K562 (cell line): ENCODE measurements at regions not wholly inside any gene's neighbourhood (a gene's known extent, or its start where the extent isn't known, plus 50 kb on each side); places are given as distances from the start of the nearest gene placed in this dataset.
A peak's percentile ranks its signal among the peaks of the same experiment; 100 is the strongest.

ENCODE experiments used
- ARID1B ChIP-seq: fragments of 450-650 bp; IDR thresholded peaks from 2 replicates; pipeline ENCODE4 v1.6.1; 2016; ENCODE audit warnings: antibody characterized with exemption, mild to moderate bottlenecking, inconsistent platforms
- ATF2 ChIP-seq: sonication (generic); formaldehyde crosslinking; IDR thresholded peaks from 2 replicates; pipeline ENCODE4 v1.8.1; 2022; ENCODE audit warnings: missing genetic modification reagents
- BMI1 ChIP-seq: fragments of 150-350 bp; IDR thresholded peaks from 2 replicates; pipeline ENCODE4 v1.6.1; 2014; ENCODE audit warnings: low read length
- CBFA2T2 ChIP-seq: fragments of 450-650 bp; conservative IDR thresholded peaks from 2 replicates; pipeline ENCODE4 v1.6.1; 2017; ENCODE audit warnings: mild to moderate bottlenecking
- DEAF1 ChIP-seq: fragments of 450-650 bp; formaldehyde crosslinking; IDR thresholded peaks from 2 replicates; pipeline ENCODE4 v1.4.0; 2020; ENCODE audit warnings: mild to moderate bottlenecking, moderate library complexity
- E2F4 ChIP-seq: sonication (generic); formaldehyde crosslinking; IDR thresholded peaks from 2 replicates; pipeline ENCODE4 v1.8.0; 2022; ENCODE audit warnings: mild to moderate bottlenecking, low read depth, missing genetic modification reagents
- ETV5 ChIP-seq: sonication (generic); formaldehyde crosslinking; IDR thresholded peaks from 2 replicates; pipeline ENCODE4 v1.4.0; 2020; ENCODE audit warnings: low read depth, mild to moderate bottlenecking, missing genetic modification reagents
- HDAC6 ChIP-seq: IDR thresholded peaks from 2 replicates; pipeline ENCODE4 v1.6.1; 2012; ENCODE audit warnings: low read depth, mild to moderate bottlenecking, control low read depth, inconsistent platforms, low read length, moderate library complexity
- ID3 ChIP-seq, 2 experiments: fragments of 250-450 bp in 1 of 2; fragments of 450-650 bp in 1 of 2; sonication (Bioruptor Pico) in 1 of 2; IDR thresholded peaks; 2 replicates each; pipeline versions ENCODE4 v1.6.1 to v1.8.0; 2016 to 2021; ENCODE audit warnings: mild to moderate bottlenecking in 2 of 2, moderate library complexity in 2 of 2, missing compliant biosample characterization in 1 of 2, missing genetic modification characterization in 1 of 2
- KDM1A ChIP-seq, 2 experiments: fragments of 450-650 bp; IDR thresholded peaks; 2 replicates each; pipeline ENCODE4 v1.6.1; 2016; ENCODE audit warnings: mild to moderate bottlenecking in 2 of 2
- MAX ChIP-seq: sonication (generic); formaldehyde crosslinking; IDR thresholded peaks from 2 replicates; pipeline ENCODE4 v1.9.0; 2022; ENCODE audit warnings: mild to moderate bottlenecking, missing genetic modification reagents
- MCM5 ChIP-seq: fragments of 450-650 bp; IDR thresholded peaks from 2 replicates; pipeline ENCODE4 v1.6.1; 2016; ENCODE audit warnings: low read depth
- NCOR1 ChIP-seq: fragments of 450-650 bp; IDR thresholded peaks from 2 replicates; pipeline ENCODE4 v1.6.1; 2016; ENCODE audit warnings: mild to moderate bottlenecking, moderate library complexity
- NFE2 ChIP-seq: IDR thresholded peaks from 2 replicates; pipeline ENCODE4 v1.6.1; 2014; ENCODE audit warnings: antibody characterized with exemption, low read depth
- NFXL1 ChIP-seq: fragments of 450-650 bp; formaldehyde crosslinking; IDR thresholded peaks from 2 replicates; pipeline ENCODE4 v1.4.0; 2021; ENCODE audit warnings: mild to moderate bottlenecking
- OTX1 ChIP-seq: fragments of 450-650 bp; formaldehyde crosslinking; IDR thresholded peaks from 2 replicates; pipeline ENCODE4 v1.4.0; 2022; ENCODE audit warnings: mild to moderate bottlenecking
- RBM22 ChIP-seq: fragments of 200-400 bp; formaldehyde crosslinking; IDR thresholded peaks from 2 replicates; pipeline ENCODE4 v1.6.1; 2018; ENCODE audit warnings: low read length, low read depth; ENCODE audit not compliant: poor library complexity, severe bottlenecking
- SMAD3 ChIP-seq: fragments of 450-650 bp; formaldehyde crosslinking; conservative IDR thresholded peaks from 2 replicates; pipeline ENCODE4 v1.4.0; 2020; ENCODE audit warnings: mild to moderate bottlenecking
- TRIM24 ChIP-seq, 2 experiments: fragments of 450-650 bp; IDR thresholded peaks; 2 replicates each; pipeline ENCODE4 v1.6.1; 2016
- YY1 ChIP-seq, 3 experiments: IDR thresholded peaks; 2 replicates each; pipeline ENCODE4 v1.6.1; 2011; ENCODE audit warnings: low read length in 2 of 3, mild to moderate bottlenecking in 2 of 3, moderate library complexity in 2 of 3, borderline replicate concordance in 1 of 3, control low read depth in 1 of 3, low read depth in 1 of 3; ENCODE audit not compliant: insufficient read depth in 3 of 3, insufficient replicate concordance in 2 of 3, control insufficient read depth in 1 of 3, insufficient read length in 1 of 3; ENCODE audit errors: extremely low read depth in 1 of 3
- ZBTB43 ChIP-seq: sonication (generic); formaldehyde crosslinking; IDR thresholded peaks from 2 replicates; pipeline ENCODE4 v1.8.0; 2023; ENCODE audit warnings: mild to moderate bottlenecking, missing genetic modification reagents
- ZNF3 ChIP-seq: fragments of 250-450 bp; sonication (Bioruptor Pico); IDR thresholded peaks from 2 replicates; pipeline ENCODE4 v1.5.0; 2021; ENCODE audit warnings: mild to moderate bottlenecking, moderate library complexity

GRCh38 chr10:78919181-78919966 lies 149.4 kb upstream of the ZMIZ1 start (continued):
- no peak for TF ChIP-seq MAX (CRISPR knock-in tag)
- peak; percentile 68 for TF ChIP-seq ARID1B
- 0 out of 2 replicates have a peak, but pooled peaks have one; percentile 12 for TF ChIP-seq DEAF1 (CRISPR knock-in tag)
- peak in 1 of 3 experiments; percentile 60 for TF ChIP-seq YY1 (IDR thresholded peaks at IDR 0.05; ENCODE audit: borderline replicate concordance in 1 of 3, control insufficient read depth in 1 of 3, extremely low read depth in 1 of 3, insufficient read depth in 3 of 3, insufficient read length in 1 of 3, insufficient replicate concordance in 2 of 3, low read depth in 1 of 3, low read length in 2 of 3)
- TF ChIP-seq ZNF3 (CRISPR knock-in tag) = no peak
- TF ChIP-seq SMAD3 (CRISPR knock-in tag) = no peak
- no peak for TF ChIP-seq BMI1
- TF ChIP-seq OTX1 (CRISPR knock-in tag) = no peak
- no peak for TF ChIP-seq NFXL1
- TF ChIP-seq KDM1A (IDR thresholded peaks at IDR 0.05) = peak; percentile 40 to 58; a peak in 3 of 4 replicates
- TF ChIP-seq RBM22 = no peak
- no peak for TF ChIP-seq ATF2 (CRISPR knock-in tag)
- peak; percentile 74 for TF ChIP-seq CBFA2T2
- no peak for TF ChIP-seq ETV5 (CRISPR knock-in tag)
- TF ChIP-seq MCM5 = no peak
- no peak for TF ChIP-seq NFE2
- TF ChIP-seq HDAC6 = no peak
- TF ChIP-seq TRIM24 (IDR thresholded peaks at IDR 0.05) = 0 out of 4 replicates have a peak, but pooled peaks of 1 of the 2 experiments have one; percentile 29
- no peak for TF ChIP-seq ZBTB43 (CRISPR knock-in tag)
- peak; percentile 61; the same call in 1 of the 2 replicates for TF ChIP-seq NCOR1
- no peak for TF ChIP-seq ID3 (CRISPR knock-in tag; IDR thresholded peaks at IDR 0.05)
- no peak for TF ChIP-seq ID3 (tag; IDR thresholded peaks at IDR 0.05)
- TF ChIP-seq E2F4 (CRISPR knock-in tag) = no peak
